Esophagus muscularis mucosa (tissue), 4 donors: ENCODE measurements at regions not wholly inside any gene's neighbourhood (a gene's known extent, or its start where the extent isn't known, plus 50 kb on each side); places are given as distances from the start of the nearest gene placed in this dataset.

Source experiments
- DNase-seq: peaks from one replicate; pipeline ENCODE4 v3.0.0-alpha.2; 2017; ENCODE audit errors: extremely low spot score
- H3K27ac ChIP-seq, 4 donors: fragments of 200-600 bp; sonication (generic); replicated peaks in 1 of 4; 1 replicate in 3 of 4; 2 replicates in 1 of 4; pipeline ENCODE4 v1.5.1; 2016 to 2019; ENCODE audit warnings: mild to moderate bottlenecking in 1 of 4
- H3K27me3 ChIP-seq, 4 donors: fragments of 200-600 bp; sonication (generic); one replicate each; pipeline versions ENCODE4 v1.5.1 to v1.6.0; 2016 to 2019
- H3K36me3 ChIP-seq, 4 donors: fragments of 200-600 bp; sonication (generic); one replicate each; pipeline ENCODE4 v1.5.1; 2016 to 2019
- H3K4me1 ChIP-seq, 4 donors: fragments of 200-600 bp; sonication (generic); one replicate each; pipeline ENCODE4 v1.5.1; 2016 to 2019
- H3K4me3 ChIP-seq, 4 donors: fragments of 200-600 bp; sonication (generic); 1 replicate in 2 of 4; 2 replicates in 2 of 4; pipeline ENCODE4 v1.5.1; 2016 to 2019; ENCODE audit warnings: mild to moderate bottlenecking in 4 of 4, moderate library complexity in 1 of 4
- H3K9me3 ChIP-seq, 4 donors: fragments of 200-600 bp; sonication (generic); 1 replicate in 3 of 4; 2 replicates in 1 of 4; pipeline ENCODE4 v1.5.1; 2016 to 2019
- CTCF ChIP-seq, 3 experiments: fragments of 200-600 bp in 2 of 3; fragments of 450-650 bp in 1 of 3; sonication (generic) in 2 of 3; IDR thresholded peaks; one replicate each; pipeline ENCODE4 v1.5.1; 2017 to 2019; ENCODE audit warnings: antibody characterized with exemption in 3 of 3, mild to moderate bottlenecking in 2 of 3, moderate library complexity in 1 of 3
- EP300 ChIP-seq: sonication (generic); formaldehyde crosslinking; IDR thresholded peaks from one replicate; pipeline ENCODE4 v1.6.1; 2017; ENCODE audit warnings: antibody characterized with exemption
- POLR2A ChIP-seq: fragments of 450-650 bp; IDR thresholded peaks from one replicate; pipeline ENCODE4 v1.6.1; 2017; ENCODE audit warnings: antibody characterized with exemption, moderate library complexity, mild to moderate bottlenecking, low read depth
- POLR2AphosphoS5 ChIP-seq, 2 donors: sonication (generic); formaldehyde crosslinking; IDR thresholded peaks; one replicate each; pipeline ENCODE4 v1.6.1; 2017; ENCODE audit warnings: antibody characterized with exemption in 2 of 2
- WGBS: methylation state at CpG from one replicate; pipeline ENCODE4 v1.1.5; 2018; 5-methylcytosine and 5-hydroxymethylcytosine counted together
- intact Hi-C: fragments of 100-400 bp; cut with DNase I; formaldehyde crosslinking; loops from one replicate; pipeline ENCODE4 v1.15.1; 2023

GRCh38 chr4:38210396-38211114 is 250.4 kb downstream of the PTTG2 start:
- H3K4me3 ChIP-seq: no peak overlapping the region
- no peaks in the 10 kb centered on the region for H3K27me3 ChIP-seq
- H3K27ac ChIP-seq: peak overlapping the region; percentile 21 to 68 (median 59)
- 64% methylated on average over 11 of the region's 11 CpGs for WGBS
- H3K9me3 ChIP-seq: no peaks in the 10 kb centered on the region
- H3K4me1 ChIP-seq: peaks cover 14 to 26% (median 24%) of the 10 kb centered on the region in 4 donors
- DNase-seq: no peak
- no peak for TF ChIP-seq POLR2A
- TF ChIP-seq CTCF (IDR thresholded peaks at IDR 0.05): no peak
- no peak for TF ChIP-seq POLR2AphosphoS5 (IDR thresholded peaks at IDR 0.05)
- no peak for TF ChIP-seq EP300
- H3K36me3 ChIP-seq: no peaks in the 10 kb centered on the region
- intact Hi-C loops: no loop called here

GRCh38 chr4:38211885-38212284 is 251.7 kb downstream of the PTTG2 start:
- intact Hi-C loops: no loop called here
- H3K27ac ChIP-seq: peak overlapping the region; percentile 21 to 68 (median 59)
- DNase-seq: no peak
- TF ChIP-seq EP300 (no peak), CTCF (IDR thresholded peaks at IDR 0.05) (no peak), POLR2A (no peak), POLR2AphosphoS5 (IDR thresholded peaks at IDR 0.05) (no peak)
- H3K9me3 ChIP-seq: no peaks in the 10 kb centered on the region
- no peak overlapping the region for H3K4me3 ChIP-seq
- H3K27me3 ChIP-seq: no peaks in the 10 kb centered on the region
- peaks cover 14 to 26% (median 24%) of the 10 kb centered on the region in 4 donors for H3K4me1 ChIP-seq
- 44% methylated on average over 2 of the region's 2 CpGs for WGBS
- H3K36me3 ChIP-seq: no peaks in the 10 kb centered on the region

GRCh38 chr4:38213083-38213805 is 253.0 kb downstream of the PTTG2 start:
- intact Hi-C loops: no loop called here
- no peak overlapping the region for H3K27ac ChIP-seq
- no peak for TF ChIP-seq POLR2AphosphoS5 (IDR thresholded peaks at IDR 0.05)
- no peak for TF ChIP-seq CTCF (IDR thresholded peaks at IDR 0.05)
- no peak for TF ChIP-seq EP300
- no peak for TF ChIP-seq POLR2A
- no peaks in the 10 kb centered on the region for H3K36me3 ChIP-seq
- no peaks in the 10 kb centered on the region for H3K9me3 ChIP-seq
- DNase-seq: no peak
- WGBS: 96% methylated on average over 2 of the region's 2 CpGs
- peaks cover 14 to 26% (median 24%) of the 10 kb centered on the region in 4 donors for H3K4me1 ChIP-seq
- H3K27me3 ChIP-seq: no peaks in the 10 kb centered on the region
- H3K4me3 ChIP-seq: no peak overlapping the region

GRCh38 chr4:38222892-38223291 is 262.7 kb downstream of the PTTG2 start:
- no peaks in the 10 kb centered on the region for H3K27me3 ChIP-seq
- TF ChIP-seq POLR2A: no peak
- TF ChIP-seq POLR2AphosphoS5 (IDR thresholded peaks at IDR 0.05): no peak
- no peak for TF ChIP-seq EP300
- TF ChIP-seq CTCF (IDR thresholded peaks at IDR 0.05): no peak
- no peaks in the 10 kb centered on the region for H3K36me3 ChIP-seq
- H3K4me1 ChIP-seq: peaks cover 0 to 16% (median 8%) of the 10 kb centered on the region in 4 donors
- no peak overlapping the region for H3K27ac ChIP-seq
- WGBS: 92% methylated on average over 2 of the region's 2 CpGs
- H3K4me3 ChIP-seq: no peak overlapping the region
- intact Hi-C loops: no loop called here
- H3K9me3 ChIP-seq: no peaks in the 10 kb centered on the region
- DNase-seq: no peak
